ENCODE measurements at regions not wholly inside any gene's neighbourhood (a gene's known extent, or its start where the extent isn't known, plus 50 kb on each side); places are given as distances from the start of the nearest gene placed in this dataset.

GRCh38 chr9:129266536-129266935, 88.5 kb upstream of the IER5L start:
- TF ChIP-seq CTCF (IDR thresholded peaks at IDR 0.05) (no peak), POLR2A (IDR thresholded peaks at IDR 0.05) (no peak), EP300 (IDR thresholded peaks at IDR 0.05) (no peak), POLR2AphosphoS5 (IDR thresholded peaks at IDR 0.05) (no peak)
